Right ventricle myocardium inferior (tissue), 1 donor: ENCODE measurements at regions not wholly inside any gene's neighbourhood (a gene's known extent, or its start where the extent isn't known, plus 50 kb on each side); places are given as distances from the start of the nearest gene placed in this dataset.
"Not testable (repeated sequence)": the region's sequence is repeated elsewhere in the genome, so short reads cannot be mapped to it uniquely, and the experiment has no call there.

Source experiments
- ATAC-seq: fragments of 200-7000 bp; cut with Tn5 transposase; one replicate; pipeline ENCODE4 v1.9.1; 2020; ENCODE audit warnings: mild to moderate bottlenecking, moderate library complexity
- DNase-seq: peaks from one replicate; pipeline ENCODE4 v3.0.0; 2021; ENCODE audit errors: missing footprints
- intact Hi-C: fragments of 100-400 bp; cut with DNase I; formaldehyde crosslinking; loops from one replicate; pipeline ENCODE4 v1.11.0; 2022
- donor health status: DM: no; HTN: yes; CAD: no; lungs with severe emphysema.

DNA sequence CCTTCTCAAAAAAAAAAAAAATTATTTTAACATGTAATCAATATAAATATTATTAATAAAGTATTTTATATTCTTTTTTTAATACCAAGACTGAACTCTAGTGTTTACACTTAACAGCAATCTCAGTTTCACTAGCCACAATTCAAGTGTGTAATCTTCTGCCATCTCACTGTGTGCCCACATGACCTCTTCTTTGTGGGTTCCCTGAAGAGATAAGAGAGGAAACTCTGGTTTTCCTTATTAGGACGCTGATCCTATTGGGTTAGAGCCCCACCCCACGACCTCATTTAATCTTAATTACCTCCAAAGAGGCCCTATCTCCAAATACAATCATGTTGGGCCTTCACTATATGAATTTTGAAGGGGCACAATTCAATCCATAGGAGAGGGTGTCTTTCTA is 177.6 kb downstream of the STK31 start:
- no peak for ATAC-seq
- no peak for DNase-seq
- intact Hi-C loops, result no loop called here

DNA sequence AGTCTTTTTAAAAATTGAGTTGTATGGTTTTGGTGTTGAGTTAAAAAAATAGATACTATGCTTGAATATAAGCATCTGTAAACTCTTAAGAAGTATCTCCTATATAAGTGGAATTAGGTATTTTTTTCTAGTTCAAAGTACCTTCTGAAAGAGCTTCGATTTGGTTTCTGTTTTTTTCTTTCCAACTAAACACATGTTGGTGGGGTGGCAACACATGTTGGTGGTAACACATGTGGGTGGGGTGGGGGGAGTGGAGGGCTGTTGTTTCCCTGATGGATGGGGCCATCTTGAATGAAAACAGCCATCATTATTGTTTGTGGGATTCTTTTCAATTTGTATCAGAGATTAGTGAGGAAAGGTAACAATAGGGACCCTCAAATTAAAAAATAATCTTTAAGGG is 178.9 kb downstream of the STK31 start:
- DNase-seq (no peak), ATAC-seq (no peak)
- intact Hi-C loops, result no loop called here

DNA sequence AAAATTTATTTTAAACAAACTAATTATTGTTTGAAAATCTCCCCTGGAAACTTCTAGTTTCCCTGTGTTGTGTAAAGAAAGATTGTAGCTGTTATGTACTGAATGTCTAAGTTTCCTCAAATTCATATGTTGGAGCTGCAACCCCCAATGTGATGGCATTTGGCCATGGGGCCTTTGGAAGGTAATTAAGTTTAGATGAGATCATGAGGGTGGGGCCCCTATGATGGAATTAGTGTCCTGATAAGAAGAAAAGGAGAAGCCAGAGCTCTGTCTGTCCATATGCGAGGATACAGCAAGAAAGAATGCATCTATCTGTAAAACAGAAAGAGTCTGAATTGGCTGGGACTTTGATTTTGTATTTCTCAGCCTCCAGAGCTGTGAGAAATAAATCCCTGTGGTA is 179.5 kb downstream of the STK31 start:
- ATAC-seq (no peak), DNase-seq (no peak)
- intact Hi-C loops, result no loop called here

DNA sequence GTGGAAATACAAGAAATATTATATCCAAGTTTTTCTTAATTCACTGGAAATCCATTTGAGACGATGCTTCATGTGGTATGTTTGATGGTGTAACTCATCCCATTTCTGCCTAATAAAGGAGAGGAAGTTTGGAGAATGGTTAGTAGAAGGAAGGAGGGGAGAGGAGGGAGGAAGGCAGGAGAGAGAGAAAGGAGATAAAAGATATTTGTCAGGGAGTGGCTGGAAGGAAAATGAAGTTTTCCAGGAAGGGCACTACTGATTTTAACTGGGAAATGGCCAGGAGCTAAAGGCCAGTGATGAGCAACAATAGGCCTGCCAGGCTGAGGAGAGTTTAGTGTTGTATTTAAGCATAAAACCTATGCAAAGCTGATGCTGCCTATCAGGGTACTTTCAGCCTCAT is 182.0 kb downstream of the STK31 start:
- ATAC-seq (no peak), DNase-seq (no peak)

DNA sequence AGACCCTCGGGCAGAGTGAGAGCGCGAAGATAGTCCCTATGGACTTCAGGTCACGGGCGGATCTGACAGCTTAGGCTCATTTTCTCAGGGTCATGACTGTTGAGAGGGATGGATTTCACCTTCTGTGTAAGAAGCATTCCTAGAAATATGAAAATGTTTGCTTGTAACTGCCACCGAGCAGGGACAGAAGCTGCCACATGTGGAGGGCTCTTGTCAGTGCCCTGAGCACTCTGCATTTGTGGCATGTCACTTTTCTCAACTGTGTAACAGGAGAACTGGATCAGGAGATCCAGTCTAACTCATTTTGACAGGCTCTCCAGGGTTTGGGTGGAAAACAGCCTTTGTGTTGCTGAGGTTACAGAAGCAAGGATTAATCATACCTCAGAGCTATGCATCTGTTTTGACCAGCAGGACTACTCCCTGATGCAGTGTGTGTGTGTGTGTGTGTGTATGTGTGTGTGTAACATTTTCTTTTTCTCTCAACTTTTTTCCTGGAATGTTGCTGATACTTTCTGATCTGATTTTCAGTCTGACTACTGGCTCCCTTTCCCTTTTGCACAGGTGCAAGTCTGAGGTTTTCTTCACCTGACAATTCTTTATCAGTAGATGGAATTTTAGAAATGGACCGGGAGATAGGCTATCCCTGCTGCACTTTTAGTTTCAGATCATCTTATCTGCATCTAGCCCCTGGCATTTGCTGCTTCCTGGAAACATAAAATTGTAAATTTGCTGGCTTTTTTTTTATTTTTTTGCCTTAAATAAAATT is 183.3 kb downstream of the STK31 start:
- intact Hi-C loops, result no loop called here
- no peak for DNase-seq
- no peak for ATAC-seq

More for the DNA sequence above, 182.0 kb downstream of the STK31 start:
- intact Hi-C loops, result no loop called here

DNA sequence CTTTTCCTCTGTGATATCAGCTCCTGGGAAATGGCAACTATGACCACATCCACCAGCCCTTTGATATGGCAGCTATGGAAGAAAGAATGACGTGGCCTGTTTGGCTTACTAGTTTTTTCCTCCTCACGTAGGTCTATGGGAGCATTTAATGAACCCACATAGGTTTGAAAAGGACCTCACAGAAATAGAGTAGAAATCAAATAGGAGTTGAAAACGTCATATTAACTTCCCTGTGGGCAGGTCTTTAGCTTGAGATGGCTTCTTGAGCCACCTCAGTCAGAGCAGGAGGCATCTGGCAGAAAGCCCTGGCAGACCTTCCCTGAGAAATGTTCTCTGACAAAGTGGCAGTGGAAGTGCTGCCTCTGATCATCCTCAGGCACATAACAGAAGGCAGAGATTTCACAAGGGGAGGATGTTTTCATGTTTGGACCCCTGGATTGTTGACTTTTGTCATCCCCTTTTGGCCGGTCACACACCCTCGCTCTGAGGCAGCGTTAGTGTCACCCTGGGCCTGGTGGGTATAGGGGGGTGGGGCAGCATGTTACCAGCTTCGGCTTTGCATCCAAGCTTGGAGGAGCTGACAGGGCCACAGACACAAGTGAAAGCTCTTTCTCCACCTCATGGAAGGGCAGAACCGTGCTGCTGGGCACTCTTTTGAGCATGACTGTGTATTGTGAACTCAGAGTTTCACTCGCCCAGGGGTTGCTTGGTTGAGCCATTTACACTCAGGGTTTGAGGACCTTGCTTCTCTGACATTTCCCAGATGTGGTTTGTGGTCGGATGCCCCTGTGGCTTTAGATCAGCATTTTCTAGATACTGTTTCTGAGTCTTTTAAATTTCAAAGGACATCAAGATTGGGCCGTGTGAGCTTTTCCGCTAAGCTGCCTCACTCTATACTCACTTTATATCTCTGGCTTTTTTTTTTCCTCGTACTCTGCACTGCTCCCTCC is 184.2 kb downstream of the STK31 start:
- intact Hi-C loops, result no loop called here
- no peak for ATAC-seq
- DNase-seq, result no peak

DNA sequence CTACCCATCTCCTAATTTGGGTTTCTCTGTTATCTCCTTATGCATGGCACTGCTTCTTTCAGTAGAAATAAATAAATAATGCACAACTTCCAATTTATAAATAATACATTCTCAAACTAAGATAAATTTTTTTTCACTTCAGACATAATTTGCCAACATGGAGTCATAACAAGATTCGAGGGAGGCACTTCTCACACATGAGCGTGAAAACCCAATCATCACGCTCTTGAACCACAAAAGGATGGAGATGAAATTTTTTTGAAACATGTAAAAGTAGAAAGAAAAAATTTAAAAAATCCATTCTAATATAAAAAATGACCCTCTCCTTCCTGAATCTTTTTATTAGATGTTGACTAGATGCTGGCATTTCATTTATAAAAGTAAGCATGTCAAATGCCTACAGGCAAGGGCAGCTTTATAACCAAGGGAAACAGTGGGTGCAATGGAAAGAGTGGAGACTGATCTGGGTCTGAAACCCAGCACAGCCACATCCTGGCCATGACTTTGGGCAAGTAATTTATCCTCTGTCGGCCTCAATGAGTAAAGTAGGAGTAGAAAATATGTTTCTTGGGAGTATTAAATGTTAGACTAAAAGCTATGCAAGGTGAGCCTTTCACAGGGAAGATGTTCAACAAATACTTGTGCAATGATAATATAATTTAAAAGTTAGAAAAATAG is 185.0 kb downstream of the STK31 start:
- intact Hi-C loops, result no loop called here
- no peak for DNase-seq

DNA sequence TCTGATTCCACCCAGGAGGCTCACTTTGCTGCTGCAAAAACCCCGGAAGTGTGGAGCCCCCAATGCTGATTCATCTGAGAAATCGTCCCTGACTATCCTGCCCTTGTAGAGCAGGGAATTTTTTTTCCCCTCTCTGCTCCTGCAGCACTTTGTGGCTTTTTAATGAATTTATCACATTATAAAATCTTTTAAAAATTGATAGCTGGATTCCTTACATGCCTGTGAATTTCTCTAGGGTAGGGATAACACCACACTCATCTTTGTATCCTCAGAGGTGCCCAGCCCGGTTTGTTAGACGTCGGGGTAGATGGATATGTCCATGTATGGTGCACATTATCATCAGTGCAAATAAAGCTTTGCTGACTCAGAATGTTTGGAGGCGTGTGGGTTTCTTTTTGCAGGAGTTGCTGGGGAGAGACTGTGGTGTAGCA is 185.7 kb downstream of the STK31 start:
- intact Hi-C loops, result no loop called here
- DNase-seq, result no peak
- no peak for ATAC-seq

More for the DNA sequence above, 185.0 kb downstream of the STK31 start:
- no peak for ATAC-seq

DNA sequence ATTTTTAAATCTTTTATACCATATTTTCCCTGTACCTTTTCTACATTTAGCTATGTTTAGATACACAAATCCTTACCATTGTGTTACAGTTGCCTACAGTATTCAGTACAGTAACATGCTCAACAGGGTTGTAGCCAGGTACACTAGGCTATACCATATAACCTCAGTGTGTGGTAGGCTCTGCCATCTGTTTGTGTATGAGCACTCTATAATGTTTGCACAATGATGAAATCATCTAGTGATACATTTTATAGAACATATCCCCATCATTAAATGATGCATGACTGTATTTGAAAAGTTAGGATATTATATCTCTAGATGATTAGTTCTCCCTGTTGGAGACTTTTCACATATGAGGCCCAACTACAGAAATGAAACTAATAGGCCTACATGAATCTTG is 188.6 kb downstream of the STK31 start:
- no peak for ATAC-seq
- intact Hi-C loops, result no loop called here
- no peak for DNase-seq

DNA sequence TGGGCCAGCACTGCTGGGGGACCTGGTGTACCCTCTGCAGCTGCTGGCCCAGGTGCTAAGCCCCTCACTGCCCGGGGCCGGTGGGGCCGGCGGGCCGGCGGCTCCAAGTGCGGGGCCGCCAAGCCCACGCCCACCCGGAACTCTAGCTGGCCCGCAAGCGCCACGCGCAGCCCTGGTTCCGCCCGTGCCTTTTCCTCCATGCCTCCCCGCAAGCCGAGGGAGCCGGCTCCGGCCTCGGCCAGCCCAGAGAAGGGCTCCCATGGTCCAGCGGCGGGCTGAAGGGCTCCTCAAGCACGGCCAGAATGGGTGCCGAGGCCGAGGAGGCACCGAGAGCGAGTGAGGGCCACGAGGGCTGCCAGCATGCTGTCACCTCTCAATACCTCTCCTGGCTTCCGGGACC is 194.9 kb downstream of the STK31 start:
- ATAC-seq, DNase-seq, intact Hi-C loops: not testable (repeated sequence)

DNA sequence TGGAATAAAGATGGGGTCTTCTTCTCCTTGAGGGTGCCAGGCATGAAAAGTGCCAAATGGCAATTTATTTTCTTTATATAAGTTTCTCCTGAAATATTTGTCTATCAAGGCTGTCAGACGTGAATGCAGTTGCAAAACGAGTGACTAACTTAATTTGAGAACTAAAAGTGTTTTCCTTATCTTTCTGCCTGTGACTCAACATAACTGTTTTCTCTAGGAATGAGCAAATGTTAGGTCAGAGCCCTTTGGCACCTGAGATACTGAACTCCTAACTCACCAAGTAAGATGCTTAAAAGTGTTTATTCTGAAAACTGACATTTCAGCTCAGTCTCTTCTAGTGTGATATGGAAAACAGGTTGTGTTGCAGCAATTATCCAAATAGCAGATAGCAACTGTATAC is 197.0 kb downstream of the STK31 start:
- intact Hi-C loops, result no loop called here
- DNase-seq (no peak), ATAC-seq (no peak)

DNA sequence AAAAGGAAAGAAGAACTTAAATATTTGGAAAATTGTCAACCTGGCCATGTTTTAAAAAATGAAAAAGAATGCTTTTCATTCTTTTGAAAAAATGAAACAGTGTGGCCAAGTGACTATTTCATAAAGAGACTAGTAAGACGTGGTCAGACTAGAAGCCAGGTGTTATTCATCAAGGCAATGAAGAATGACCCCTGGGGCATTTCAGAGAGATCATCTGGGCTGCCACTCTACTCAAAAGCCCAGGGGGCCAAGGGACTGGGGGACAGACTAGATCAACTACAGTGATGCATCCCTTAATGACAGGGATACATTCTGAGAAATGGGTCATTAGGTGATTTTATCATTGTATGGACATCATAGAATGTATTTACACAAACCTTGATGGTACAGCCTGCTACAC is 199.4 kb downstream of the STK31 start:
- no peak for DNase-seq
- no peak for ATAC-seq
- intact Hi-C loops, result no loop called here

DNA sequence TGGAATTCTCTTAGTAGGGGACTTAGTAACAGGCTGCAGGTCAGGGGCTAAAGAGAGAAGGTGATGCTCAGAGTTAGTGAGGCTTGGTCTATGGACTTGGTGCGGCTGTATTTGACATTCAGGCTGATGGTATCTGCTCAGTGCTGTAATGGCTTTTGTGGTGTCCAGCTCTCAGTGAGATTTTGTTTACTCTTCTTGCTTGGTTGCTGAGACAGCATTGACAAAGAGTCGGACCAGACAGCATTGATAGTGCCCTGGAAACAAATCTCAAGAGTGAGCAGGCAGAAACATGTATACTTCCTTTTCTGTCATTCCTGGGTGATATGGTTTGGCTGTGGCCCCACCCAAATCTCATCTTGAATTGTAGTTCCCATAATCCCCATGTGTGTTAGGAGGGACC is 202.0 kb downstream of the STK31 start:
- intact Hi-C loops, result no loop called here
- DNase-seq (no peak), ATAC-seq (no peak)

DNA sequence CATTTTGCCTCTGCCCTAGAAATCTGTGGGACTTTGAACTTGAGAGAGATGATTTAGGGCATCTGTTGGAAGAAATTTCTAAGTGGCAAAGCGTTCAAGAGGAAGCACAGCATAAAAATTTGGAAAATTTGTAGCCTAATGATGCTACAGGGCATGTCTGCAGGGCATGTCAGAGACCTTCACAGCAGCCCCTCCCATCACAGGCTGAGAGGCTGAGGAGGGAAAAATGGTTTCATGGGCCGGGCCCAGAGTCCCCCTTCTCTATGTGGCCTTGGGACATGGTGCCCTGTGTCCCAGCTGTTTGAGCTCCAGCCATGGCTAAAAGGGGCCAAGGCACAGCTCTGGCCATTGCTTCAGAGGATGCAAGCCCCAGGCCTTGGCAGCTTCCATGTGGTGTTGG is 203.0 kb downstream of the STK31 start:
- DNase-seq (no peak), ATAC-seq (no peak)
- intact Hi-C loops, result no loop called here

DNA sequence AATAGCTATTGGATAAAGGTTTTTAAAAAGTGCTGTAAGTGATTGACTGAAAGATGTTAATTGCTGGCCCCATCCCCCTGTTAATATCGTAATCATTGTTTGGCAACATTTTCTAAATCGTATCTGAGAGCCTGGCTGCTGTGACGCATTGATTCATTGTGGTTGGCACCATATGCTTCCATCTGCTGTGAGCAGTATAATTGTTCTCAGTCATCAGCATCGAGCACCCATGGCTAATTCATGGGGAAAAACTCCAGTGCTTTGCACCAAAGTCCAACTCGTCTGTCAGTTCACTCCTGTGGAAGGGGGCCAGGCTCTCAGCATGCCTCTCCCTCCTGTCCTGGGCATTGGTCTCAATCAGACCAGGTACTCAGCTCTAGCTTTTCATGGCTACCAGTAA is 205.2 kb downstream of the STK31 start:
- ATAC-seq (no peak), DNase-seq (no peak)
- intact Hi-C loops, result no loop called here

DNA sequence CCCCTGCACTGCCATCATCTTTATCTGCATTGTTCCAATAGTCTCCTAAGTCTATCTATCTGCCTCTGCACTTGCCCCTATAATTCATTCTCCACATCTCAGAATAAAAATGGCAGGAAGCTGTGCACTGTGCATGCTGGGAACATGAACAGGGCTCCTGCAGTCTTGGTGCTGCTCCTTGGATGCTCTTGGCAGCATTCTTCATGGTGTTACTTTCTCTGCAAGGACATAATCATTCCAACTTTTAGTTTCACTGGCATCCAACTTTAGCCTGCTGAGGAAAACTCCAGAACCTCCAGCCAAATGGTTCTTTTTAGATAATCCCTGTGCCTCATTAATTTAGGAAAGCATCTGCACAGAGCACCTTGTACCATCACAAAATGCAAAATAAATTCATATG is 208.3 kb downstream of the STK31 start:
- intact Hi-C loops, result no loop called here
- no peak for ATAC-seq

DNA sequence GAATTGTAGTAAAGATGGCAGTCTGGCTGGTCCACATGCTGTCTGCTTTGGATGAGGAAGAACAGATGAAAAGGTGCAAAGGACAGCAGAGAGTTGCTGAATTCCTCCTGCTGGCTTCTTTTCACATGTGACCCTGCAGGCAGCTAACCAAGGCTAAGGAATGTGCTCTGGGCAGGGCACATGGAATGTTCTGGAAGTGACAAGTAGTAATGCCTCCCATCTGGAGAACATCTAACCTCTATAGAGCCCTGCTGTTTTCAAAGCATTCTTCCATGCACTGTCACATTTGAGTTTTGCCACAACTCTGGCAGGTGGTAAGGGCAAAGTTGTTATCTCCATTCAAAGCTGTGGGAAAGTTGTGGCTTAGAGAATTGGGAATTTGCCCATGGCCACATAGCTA is 208.8 kb downstream of the STK31 start:
- DNase-seq (no peak), ATAC-seq (no peak)
- intact Hi-C loops, result no loop called here

More for the DNA sequence above, 208.3 kb downstream of the STK31 start:
- DNase-seq, result no peak

DNA sequence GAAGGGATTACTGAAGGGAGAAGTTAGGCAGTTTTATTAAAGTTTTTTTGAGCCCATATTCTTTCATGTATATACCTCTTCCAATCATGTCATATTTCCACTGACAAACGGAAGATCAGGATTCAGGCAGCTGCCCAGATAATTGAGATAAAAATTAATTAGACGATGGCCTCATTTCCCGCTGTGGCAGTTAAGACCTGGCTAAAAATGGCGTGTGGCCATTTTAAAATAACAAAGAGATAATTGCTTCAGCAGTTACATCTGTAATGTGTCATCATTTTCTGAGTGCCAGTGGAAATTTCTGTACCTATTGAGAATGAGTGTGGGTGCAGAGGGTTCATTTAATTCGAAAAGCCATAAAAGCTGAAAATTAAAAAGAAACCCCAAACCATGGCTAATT is 215.1 kb downstream of the STK31 start:
- intact Hi-C loops, result no loop called here
- ATAC-seq, result no peak
- no peak for DNase-seq

DNA sequence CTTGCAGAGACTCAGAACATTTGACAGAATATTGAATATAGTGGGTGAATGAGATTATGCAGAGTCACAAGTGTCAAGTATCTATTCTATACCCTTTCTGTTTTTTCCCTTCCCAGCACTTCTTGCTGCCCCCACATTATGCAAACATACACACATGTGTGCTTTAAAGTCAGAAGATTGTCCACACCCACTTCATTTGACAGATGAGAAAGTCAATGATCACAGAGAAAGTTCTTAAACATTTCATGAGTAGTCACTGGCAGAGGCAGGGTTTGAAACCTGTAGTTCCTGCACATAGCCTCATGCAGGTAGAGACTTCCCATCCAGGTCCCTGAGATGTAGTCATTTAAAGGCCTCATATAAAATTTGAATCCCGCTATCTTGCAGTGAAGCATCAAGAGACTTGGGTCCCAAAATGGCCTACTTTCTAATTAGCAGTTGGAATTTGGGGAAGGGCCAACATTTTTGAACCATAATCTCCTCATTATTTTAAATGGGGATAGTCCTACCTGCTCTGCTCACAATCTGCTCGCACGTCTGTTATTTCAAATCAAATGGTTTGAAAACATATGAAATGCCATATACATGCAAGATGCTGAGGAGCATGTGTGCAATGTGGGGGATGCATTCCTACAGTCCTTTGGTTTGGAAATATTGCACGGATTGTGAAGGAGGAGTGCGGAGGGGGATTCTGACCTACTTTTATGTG is 217.8 kb downstream of the STK31 start:
- intact Hi-C loops, result no loop called here
- no peak for ATAC-seq
- DNase-seq, result no peak
